GM23338 (cell line): ENCODE measurements at regions not wholly inside any gene's neighbourhood (a gene's known extent, or its start where the extent isn't known, plus 50 kb on each side); places are given as distances from the start of the nearest gene placed in this dataset.

Source experiments
- POLR2AphosphoS5 ChIP-seq: IDR thresholded peaks from 2 replicates; pipeline ENCODE4 v1.6.1; 2016; ENCODE audit warnings: antibody characterized with exemption, low read depth
- TF ChIP-seq, protein P1 (sequence below), 2 experiments: fragments of 200-600 bp in 1 of 2; sonication (generic) in 1 of 2; conservative IDR thresholded peaks; 2 replicates each; pipeline versions ENCODE4 v1.5.1 to v1.6.1; 2016 to 2017; ENCODE audit warnings: antibody characterized with exemption in 2 of 2, low read depth in 2 of 2, mild to moderate bottlenecking in 2 of 2, moderate library complexity in 1 of 2

- TF ChIP-seq, protein P1, sequence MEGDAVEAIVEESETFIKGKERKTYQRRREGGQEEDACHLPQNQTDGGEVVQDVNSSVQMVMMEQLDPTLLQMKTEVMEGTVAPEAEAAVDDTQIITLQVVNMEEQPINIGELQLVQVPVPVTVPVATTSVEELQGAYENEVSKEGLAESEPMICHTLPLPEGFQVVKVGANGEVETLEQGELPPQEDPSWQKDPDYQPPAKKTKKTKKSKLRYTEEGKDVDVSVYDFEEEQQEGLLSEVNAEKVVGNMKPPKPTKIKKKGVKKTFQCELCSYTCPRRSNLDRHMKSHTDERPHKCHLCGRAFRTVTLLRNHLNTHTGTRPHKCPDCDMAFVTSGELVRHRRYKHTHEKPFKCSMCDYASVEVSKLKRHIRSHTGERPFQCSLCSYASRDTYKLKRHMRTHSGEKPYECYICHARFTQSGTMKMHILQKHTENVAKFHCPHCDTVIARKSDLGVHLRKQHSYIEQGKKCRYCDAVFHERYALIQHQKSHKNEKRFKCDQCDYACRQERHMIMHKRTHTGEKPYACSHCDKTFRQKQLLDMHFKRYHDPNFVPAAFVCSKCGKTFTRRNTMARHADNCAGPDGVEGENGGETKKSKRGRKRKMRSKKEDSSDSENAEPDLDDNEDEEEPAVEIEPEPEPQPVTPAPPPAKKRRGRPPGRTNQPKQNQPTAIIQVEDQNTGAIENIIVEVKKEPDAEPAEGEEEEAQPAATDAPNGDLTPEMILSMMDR (conservative IDR thresholded peaks at IDR 0.05; ENCODE audit: low read depth in 2 of 2) = no peak
- no peak for TF ChIP-seq POLR2AphosphoS5
These were observed 641.5 kb upstream of the CDH10 start for GRCh38 chr5:25286319-25286718.
